Neural crest cell (in vitro differentiated cells): ENCODE measurements at regions not wholly inside any gene's neighbourhood (a gene's known extent, or its start where the extent isn't known, plus 50 kb on each side); places are given as distances from the start of the nearest gene placed in this dataset.

Experiments
- DNase-seq: peaks from one replicate; pipeline ENCODE4 v3.0.0; 2021; ENCODE audit warnings: low read depth, mixed read lengths, low spot score
- H3K27ac Mint-ChIP-seq: one replicate; pipeline ENCODE4 v1.8.0; 2021; ENCODE audit warnings: mild to moderate bottlenecking, mixed read lengths; ENCODE audit not compliant: unreplicated experiment
- H3K27me3 Mint-ChIP-seq: 2 replicates; pipeline ENCODE4 v1.8.0; 2021; ENCODE audit warnings: low read depth, mild to moderate bottlenecking, mixed read lengths
- H3K36me3 Mint-ChIP-seq: 2 replicates; pipeline ENCODE4 v1.8.0; 2021; ENCODE audit warnings: low read depth, mild to moderate bottlenecking, mixed read lengths
- H3K4me1 Mint-ChIP-seq: 2 replicates; pipeline ENCODE4 v1.8.0; 2021; ENCODE audit warnings: mixed read lengths
- H3K4me3 Mint-ChIP-seq: one replicate; pipeline ENCODE4 v1.8.0; 2021; ENCODE audit warnings: mild to moderate bottlenecking, mixed read lengths
- H3K9me3 Mint-ChIP-seq: 2 replicates; pipeline ENCODE4 v1.8.0; 2021; ENCODE audit warnings: mixed read lengths
- TF ChIP-seq, protein P1 (sequence below): fragments of 200-600 bp; sonication (generic); conservative IDR thresholded peaks from 2 replicates; pipeline ENCODE4 v1.5.0; 2021; ENCODE audit warnings: antibody characterized with exemption, mild to moderate bottlenecking

DNA sequence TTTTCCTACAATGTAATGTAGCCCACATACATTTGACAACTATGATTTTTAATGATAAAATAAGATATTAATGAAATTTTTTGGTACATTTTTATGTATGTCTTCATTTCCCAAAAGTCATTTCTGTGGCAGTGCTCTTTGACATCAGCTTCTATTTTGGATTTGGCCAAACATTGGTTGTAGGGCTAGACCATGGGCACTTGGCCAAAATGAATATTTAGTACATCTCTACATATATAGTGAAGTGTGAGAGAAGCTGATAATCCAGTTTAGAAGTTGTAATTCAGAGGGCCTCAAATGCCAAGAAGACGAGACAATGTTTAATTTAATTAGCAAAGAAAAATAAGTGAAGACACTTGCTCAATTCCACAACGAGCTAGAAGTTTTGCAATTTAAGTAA, 724.9 kb upstream of the SOX9 start:
- no peaks in the 10 kb centered on the region for H3K27me3 Mint-ChIP-seq
- H3K36me3 Mint-ChIP-seq: no peaks in the 10 kb centered on the region
- TF ChIP-seq, protein P1, sequence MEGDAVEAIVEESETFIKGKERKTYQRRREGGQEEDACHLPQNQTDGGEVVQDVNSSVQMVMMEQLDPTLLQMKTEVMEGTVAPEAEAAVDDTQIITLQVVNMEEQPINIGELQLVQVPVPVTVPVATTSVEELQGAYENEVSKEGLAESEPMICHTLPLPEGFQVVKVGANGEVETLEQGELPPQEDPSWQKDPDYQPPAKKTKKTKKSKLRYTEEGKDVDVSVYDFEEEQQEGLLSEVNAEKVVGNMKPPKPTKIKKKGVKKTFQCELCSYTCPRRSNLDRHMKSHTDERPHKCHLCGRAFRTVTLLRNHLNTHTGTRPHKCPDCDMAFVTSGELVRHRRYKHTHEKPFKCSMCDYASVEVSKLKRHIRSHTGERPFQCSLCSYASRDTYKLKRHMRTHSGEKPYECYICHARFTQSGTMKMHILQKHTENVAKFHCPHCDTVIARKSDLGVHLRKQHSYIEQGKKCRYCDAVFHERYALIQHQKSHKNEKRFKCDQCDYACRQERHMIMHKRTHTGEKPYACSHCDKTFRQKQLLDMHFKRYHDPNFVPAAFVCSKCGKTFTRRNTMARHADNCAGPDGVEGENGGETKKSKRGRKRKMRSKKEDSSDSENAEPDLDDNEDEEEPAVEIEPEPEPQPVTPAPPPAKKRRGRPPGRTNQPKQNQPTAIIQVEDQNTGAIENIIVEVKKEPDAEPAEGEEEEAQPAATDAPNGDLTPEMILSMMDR: no peak
- no peak overlapping the region for H3K4me3 Mint-ChIP-seq
- H3K9me3 Mint-ChIP-seq: peaks cover 7% of the 10 kb centered on the region
- H3K27ac Mint-ChIP-seq: no peak overlapping the region
- no peak for DNase-seq
- peaks cover 8% of the 10 kb centered on the region for H3K4me1 Mint-ChIP-seq

DNA sequence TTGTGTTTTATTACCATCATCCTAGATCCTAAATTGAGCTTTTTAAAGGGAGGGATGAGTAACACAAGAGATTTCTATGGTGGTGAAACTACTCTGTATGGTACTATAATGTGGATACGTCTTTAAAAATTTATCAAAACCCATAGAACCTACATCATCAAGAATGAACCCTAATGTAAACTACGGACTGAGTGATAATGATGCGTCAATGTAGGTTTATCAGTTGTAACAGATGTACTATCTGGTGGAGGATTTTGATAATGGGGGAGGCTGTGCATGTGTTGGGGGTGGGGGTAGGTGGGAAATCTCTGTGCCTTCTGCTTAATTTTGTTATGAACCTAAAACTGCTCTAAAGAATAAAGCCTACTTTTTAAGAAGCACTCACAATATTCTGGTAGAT, 724.1 kb upstream of the SOX9 start:
- TF ChIP-seq, protein P1: no peak
- H3K4me1 Mint-ChIP-seq: peaks cover 8% of the 10 kb centered on the region
- no peak overlapping the region for H3K4me3 Mint-ChIP-seq
- H3K9me3 Mint-ChIP-seq: peaks cover 7% of the 10 kb centered on the region
- no peak for DNase-seq
- H3K36me3 Mint-ChIP-seq: no peaks in the 10 kb centered on the region
- H3K27me3 Mint-ChIP-seq: no peaks in the 10 kb centered on the region
- H3K27ac Mint-ChIP-seq: no peak overlapping the region

DNA sequence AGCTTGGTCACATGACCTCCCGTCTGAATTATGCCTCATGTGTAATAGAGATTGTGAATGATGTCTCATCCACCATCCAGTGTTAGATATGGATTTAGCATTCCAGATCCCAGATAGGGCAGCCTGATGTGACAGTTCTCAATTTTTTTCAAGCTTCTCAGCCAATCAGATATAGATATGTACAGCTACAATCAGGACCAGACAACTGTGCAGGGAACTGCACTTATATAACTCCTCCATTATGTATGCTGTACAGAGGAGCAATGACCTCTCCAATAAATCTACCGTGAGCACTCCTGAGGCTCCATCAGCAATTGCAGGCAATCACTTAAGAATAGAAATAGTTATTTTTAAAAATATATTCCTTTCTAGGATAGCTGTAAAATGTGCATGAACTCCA, 722.8 kb upstream of the SOX9 start:
- Mint-ChIP-seq H3K36me3 (no peaks in the 10 kb centered on the region), H3K9me3 (peaks cover 7% of the 10 kb centered on the region), H3K4me1 (peaks cover 8% of the 10 kb centered on the region), H3K27me3 (no peaks in the 10 kb centered on the region), H3K4me3 (no peak overlapping the region), H3K27ac (no peak overlapping the region)
- no peak for DNase-seq
- TF ChIP-seq, protein P1: no peak

DNA sequence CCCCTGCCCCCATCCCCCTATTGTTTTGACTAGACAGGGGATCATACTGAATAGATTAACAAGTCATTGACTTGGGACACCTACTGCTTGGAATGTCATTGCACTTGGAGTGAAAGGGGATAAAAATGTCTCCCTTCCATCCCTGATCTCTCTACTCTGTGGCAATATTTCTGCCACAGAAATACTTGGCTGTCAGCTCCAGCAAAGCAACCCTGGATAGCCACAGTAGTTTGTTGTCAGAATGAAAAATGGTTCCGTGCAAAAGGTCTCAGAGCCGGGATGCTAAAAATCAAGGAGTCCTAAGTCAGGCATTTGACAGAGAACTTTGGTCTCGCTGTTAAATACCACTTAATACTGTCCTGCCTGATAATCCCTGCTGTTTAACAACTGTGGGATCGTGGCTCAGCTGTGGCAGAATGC, 722.0 kb upstream of the SOX9 start:
- H3K4me1 Mint-ChIP-seq: peaks cover 8% of the 10 kb centered on the region
- no peak for DNase-seq
- H3K27me3 Mint-ChIP-seq: no peaks in the 10 kb centered on the region
- no peaks in the 10 kb centered on the region for H3K36me3 Mint-ChIP-seq
- H3K27ac Mint-ChIP-seq: no peak overlapping the region
- no peak overlapping the region for H3K4me3 Mint-ChIP-seq
- TF ChIP-seq, protein P1: no peak
- H3K9me3 Mint-ChIP-seq: peaks cover 7% of the 10 kb centered on the region

DNA sequence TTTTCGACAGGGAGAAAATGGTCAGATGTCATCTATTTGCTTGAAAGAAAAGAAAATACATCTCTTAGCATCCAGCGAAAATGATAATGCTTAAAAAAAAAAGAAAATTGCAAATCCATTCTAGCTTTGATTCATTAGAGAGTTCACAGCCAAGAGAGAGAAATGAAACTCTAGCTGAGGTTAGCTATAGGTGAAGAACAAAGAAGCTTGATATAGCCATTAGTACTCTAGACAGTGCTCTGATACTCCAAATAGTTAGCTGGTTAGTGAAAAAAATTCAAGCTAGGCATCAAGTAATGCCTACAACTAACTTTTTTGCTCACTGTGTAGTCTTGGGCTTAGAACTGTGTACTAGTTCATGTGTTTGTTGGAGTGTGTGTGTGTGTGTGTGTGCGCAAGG, 721.6 kb upstream of the SOX9 start:
- TF ChIP-seq, protein P1: no peak
- H3K4me1 Mint-ChIP-seq: peaks cover 8% of the 10 kb centered on the region
- no peak overlapping the region for H3K27ac Mint-ChIP-seq
- H3K9me3 Mint-ChIP-seq: peaks cover 7% of the 10 kb centered on the region
- H3K27me3 Mint-ChIP-seq: no peaks in the 10 kb centered on the region
- no peak for DNase-seq
- H3K4me3 Mint-ChIP-seq: no peak overlapping the region
- H3K36me3 Mint-ChIP-seq: no peaks in the 10 kb centered on the region

DNA sequence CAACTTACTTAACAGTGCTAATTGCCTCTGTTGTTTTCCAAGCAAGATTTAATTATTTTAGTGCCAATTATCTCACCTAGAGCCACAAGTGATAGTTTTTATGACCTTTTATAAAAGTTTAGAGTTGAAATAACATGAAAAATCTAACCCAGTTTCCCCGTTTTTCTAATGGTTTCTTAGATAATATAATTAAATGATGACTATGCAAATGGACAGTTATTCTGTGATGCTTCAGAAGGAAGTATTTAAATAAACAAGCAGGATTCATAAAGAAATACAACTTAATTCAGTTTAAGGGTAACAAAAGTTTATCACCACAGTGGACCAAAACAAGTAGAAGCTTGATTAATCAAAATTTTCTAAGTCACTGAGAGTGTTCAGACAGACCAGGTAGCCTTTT, 721.2 kb upstream of the SOX9 start:
- H3K4me3 Mint-ChIP-seq: no peak overlapping the region
- H3K36me3 Mint-ChIP-seq: no peaks in the 10 kb centered on the region
- peaks cover 8% of the 10 kb centered on the region for H3K4me1 Mint-ChIP-seq
- TF ChIP-seq, protein P1: no peak
- H3K9me3 Mint-ChIP-seq: peaks cover 7% of the 10 kb centered on the region
- H3K27me3 Mint-ChIP-seq: no peaks in the 10 kb centered on the region
- DNase-seq: no peak
- H3K27ac Mint-ChIP-seq: no peak overlapping the region
